SK-N-MC (cell line): ENCODE measurements at regions not wholly inside any gene's neighbourhood (a gene's known extent, or its start where the extent isn't known, plus 50 kb on each side); places are given as distances from the start of the nearest gene placed in this dataset.

Source experiments
- EZH2 ChIP-seq: fragments of 200-600 bp; sonication (generic); IDR thresholded peaks from one replicate; pipeline ENCODE4 v1.6.1; 2017; ENCODE audit warnings: antibody characterized with exemption
- POLR2AphosphoS5 ChIP-seq: IDR thresholded peaks from 2 replicates; pipeline ENCODE4 v1.6.1; 2012; ENCODE audit warnings: mild to moderate bottlenecking, low read depth, low read length, borderline replicate concordance

DNA sequence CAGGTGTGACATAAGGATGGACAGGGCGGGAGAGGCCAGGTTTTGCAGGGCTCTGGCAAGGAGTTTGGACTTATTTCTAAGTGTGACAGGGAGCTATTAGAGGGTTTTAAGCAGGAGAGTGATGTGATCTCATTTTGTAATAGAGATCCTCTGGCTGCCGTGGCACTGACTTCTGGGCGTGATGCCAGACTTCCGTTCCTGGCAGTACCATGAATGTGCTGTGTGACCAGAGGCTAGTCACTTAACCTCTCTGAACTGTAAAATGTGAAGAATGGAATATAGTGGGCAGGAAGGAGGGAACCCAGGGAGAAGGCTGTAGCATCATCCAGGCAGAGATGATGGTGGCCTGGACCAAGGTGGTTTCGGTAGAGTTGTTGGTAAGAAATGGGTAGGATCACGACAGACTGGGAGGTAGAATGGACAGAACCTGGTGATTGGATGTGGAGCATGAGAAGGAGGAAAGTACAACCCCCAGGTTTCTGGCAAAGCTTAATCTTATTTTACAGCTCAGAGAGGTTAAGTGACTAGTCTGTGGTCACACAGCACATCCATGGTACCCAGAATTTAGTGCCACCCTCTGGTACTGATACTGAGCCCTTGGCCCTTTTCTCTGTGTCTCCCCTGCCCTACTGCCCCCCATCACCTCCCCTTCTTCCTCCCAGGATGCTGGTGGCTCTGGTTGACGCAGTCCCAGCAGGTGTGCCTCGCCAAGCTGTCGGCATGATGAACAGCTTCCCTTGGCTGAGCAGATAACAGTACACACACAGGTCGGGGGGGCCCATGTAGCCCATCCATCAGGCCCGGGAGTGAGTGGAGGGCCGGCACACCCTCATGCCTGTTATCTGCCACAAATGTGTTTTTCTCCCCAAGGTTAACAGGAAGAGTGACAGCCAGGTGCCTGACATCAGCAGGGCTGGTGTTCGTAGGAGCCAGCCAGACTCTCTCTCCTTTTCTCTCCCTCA lies 52.9 kb upstream of the CTNNBL1 start:
- TF ChIP-seq EZH2 = no peak
- no peak for TF ChIP-seq POLR2AphosphoS5
